GM12878 (cell line): ENCODE measurements at regions not wholly inside any gene's neighbourhood (a gene's known extent, or its start where the extent isn't known, plus 50 kb on each side); places are given as distances from the start of the nearest gene placed in this dataset.

Source experiments
- ATAC-seq: fragments of 200-7000 bp; cut with Tn5 transposase; 3 replicates; pipeline ENCODE4 v1.9.1; 2020; ENCODE audit warnings: mild to moderate bottlenecking, moderate library complexity
- BruUV-seq: library from RNA; stranded (reverse); fragments of 400-500 nt; replicated peaks from 2 replicates; lab custom pipeline; 2021; lab: Mats Ljungman, UMichigan
- CTCF ChIA-PET: fragments of 300-600 bp; sonication (Branson Sonifier 250); formaldehyde crosslinking; extraction: SDS; loops from one replicate; lab custom pipeline; 2021; ENCODE audit warnings: inconsistent platforms; lab: Yijun Ruan, JAX
- POLR2A ChIA-PET: fragments of 350-600 bp; formaldehyde crosslinking; extraction: SDS; loops from one replicate; lab custom pipeline; 2021; ENCODE audit warnings: inconsistent platforms; lab: Charles Lee
- RAD21 ChIA-PET: fragments of 300-600 bp; sonication (Branson Sonifier 250); formaldehyde crosslinking; loops from one replicate; lab custom pipeline; 2023; ENCODE audit warnings: antibody characterized with exemption; ENCODE audit not compliant: unreplicated experiment; lab: Charles Lee
- SMC1A ChIA-PET: fragments of 300-600 bp; sonication (Branson Sonifier 250); formaldehyde crosslinking; loops from one replicate; lab custom pipeline; 2023; ENCODE audit not compliant: unreplicated experiment, uncharacterized antibody; lab: Charles Lee
- DNase-seq: peaks from one replicate; pipeline ENCODE4 v3.0.0-alpha.2; 2011; ENCODE audit warnings: low read depth, low spot score
- FAIRE-seq: peaks from 3 replicates; lab custom pipeline; 2011; peaks lifted over from hg19 to GRCh38; lab: Jason Lieb, UNC
- H2AFZ ChIP-seq: 2 replicates; pipeline ENCODE4 v1.6.0; 2011; ENCODE audit warnings: low read depth, low read length, control low read depth; ENCODE audit not compliant: control insufficient read depth
- H3K27ac ChIP-seq: 2 replicates; pipeline ENCODE4 v1.5.1; 2011; ENCODE audit warnings: control low read depth; ENCODE audit not compliant: control insufficient read depth, insufficient read depth
- H3K27me3 ChIP-seq, 2 experiments: replicated peaks in 1 of 2; 2 replicates each; pipeline versions ENCODE4 v1.6.0 to v1.6.1; 2011; ENCODE audit warnings: low read length in 1 of 2; ENCODE audit not compliant: control insufficient read depth in 2 of 2, insufficient read depth in 2 of 2
- H3K36me3 ChIP-seq, 2 experiments: 2 replicates each; pipeline ENCODE4 v1.5.1; 2011; ENCODE audit warnings: low read length in 1 of 2; ENCODE audit not compliant: control insufficient read depth in 2 of 2, insufficient read depth in 2 of 2
- H3K4me1 ChIP-seq: 2 replicates; pipeline ENCODE4 v1.6.1; 2011; ENCODE audit warnings: mild to moderate bottlenecking, low read length, moderate library complexity, mixed read lengths; ENCODE audit not compliant: control insufficient read depth, insufficient read depth
- H3K4me2 ChIP-seq: 2 replicates; pipeline ENCODE4 v1.6.0; 2011; ENCODE audit warnings: control low read depth; ENCODE audit not compliant: control insufficient read depth, insufficient read depth
- H3K4me3 ChIP-seq: fragments of 200-600 bp; sonication (generic); 2 replicates; pipeline ENCODE4 v1.5.1; 2016
- H3K79me2 ChIP-seq: 2 replicates; pipeline ENCODE4 v1.6.0; 2011; ENCODE audit warnings: low read length; ENCODE audit not compliant: control insufficient read depth, insufficient read depth
- H3K9ac ChIP-seq: 2 replicates; pipeline ENCODE4 v1.8.0; 2011; ENCODE audit warnings: low read length, control low read depth, mixed read lengths; ENCODE audit not compliant: control insufficient read depth, insufficient read depth
- H3K9me3 ChIP-seq: replicated peaks from 3 replicates; pipeline ENCODE4 v1.5.1; 2011; ENCODE audit warnings: mild to moderate bottlenecking, low read length; ENCODE audit not compliant: control insufficient read depth, insufficient read depth
- H4K20me1 ChIP-seq: 2 replicates; pipeline ENCODE4 v1.6.0; 2011; ENCODE audit not compliant: control insufficient read depth, insufficient read depth
- HDAC6 ChIP-seq: fragments of 200-600 bp; sonication (generic); IDR thresholded peaks from one replicate; pipeline ENCODE4 v1.8.0; 2017; ENCODE audit warnings: antibody characterized with exemption; ENCODE audit not compliant: unreplicated experiment
- MXI1 ChIP-seq: fragments of 150-350 bp; IDR thresholded peaks from 2 replicates; pipeline ENCODE4 v1.6.1; 2011; ENCODE audit warnings: low read depth, mild to moderate bottlenecking, inconsistent platforms, low read length, improper control_type of control experiment
- NR2F1 ChIP-seq: fragments of 450-650 bp; conservative IDR thresholded peaks from 2 replicates; pipeline ENCODE4 v1.6.1; 2017; ENCODE audit warnings: mild to moderate bottlenecking
- PML ChIP-seq: IDR thresholded peaks from 2 replicates; pipeline ENCODE4 v1.6.1; 2012; ENCODE audit warnings: low read length, inconsistent platforms
- SMC3 ChIP-seq: IDR thresholded peaks from 2 replicates; pipeline ENCODE4 v1.6.1; 2011; ENCODE audit warnings: low read length, improper control_type of control experiment, borderline replicate concordance
- SPI1 ChIP-seq: IDR thresholded peaks from 2 replicates; pipeline ENCODE4 v1.6.1; 2011; ENCODE audit warnings: low read depth, mild to moderate bottlenecking, low read length, moderate library complexity, borderline replicate concordance; ENCODE audit not compliant: insufficient read depth
- TARDBP ChIP-seq: IDR thresholded peaks from 2 replicates; pipeline ENCODE4 v1.6.1; 2016; ENCODE audit warnings: borderline replicate concordance
- in situ Hi-C: fragments of 300-500 bp; cut with MboI; formaldehyde crosslinking; loops from 9 replicates; pipeline ENCODE4 v1.14.3; 2018; ENCODE audit warnings: mixed read lengths
- intact Hi-C: fragments of 100-400 bp; cut with micrococcal nuclease; formaldehyde crosslinking; loops from one replicate; pipeline ENCODE4 v1.14.2; 2022; ENCODE audit not compliant: unreplicated experiment
- TF ChIP-seq, protein P1 (sequence below): fragments of 450-650 bp; IDR thresholded peaks from 2 replicates; pipeline ENCODE4 v1.6.1; 2017; ENCODE audit warnings: mild to moderate bottlenecking, moderate library complexity
- TF ChIP-seq, protein P2 (sequence below): IDR thresholded peaks from 2 replicates; pipeline ENCODE4 v1.6.1; 2012; ENCODE audit warnings: low read depth, low read length, improper control_type of control experiment
- TF ChIP-seq, protein P3 (sequence below): IDR thresholded peaks from 2 replicates; pipeline ENCODE4 v1.6.1; 2011; ENCODE audit warnings: low read depth, mild to moderate bottlenecking, low read length, moderate library complexity, borderline replicate concordance; ENCODE audit errors: extremely low read depth
- TF ChIP-seq, protein P4 (sequence below): fragments of 150-350 bp; IDR thresholded peaks from 2 replicates; pipeline ENCODE4 v1.6.1; 2016; ENCODE audit warnings: low read depth, low read length
- TF ChIP-seq, protein P5 (sequence below): fragments of 450-650 bp; IDR thresholded peaks from 2 replicates; pipeline ENCODE4 v1.6.1; 2017; ENCODE audit warnings: mild to moderate bottlenecking

DNA sequence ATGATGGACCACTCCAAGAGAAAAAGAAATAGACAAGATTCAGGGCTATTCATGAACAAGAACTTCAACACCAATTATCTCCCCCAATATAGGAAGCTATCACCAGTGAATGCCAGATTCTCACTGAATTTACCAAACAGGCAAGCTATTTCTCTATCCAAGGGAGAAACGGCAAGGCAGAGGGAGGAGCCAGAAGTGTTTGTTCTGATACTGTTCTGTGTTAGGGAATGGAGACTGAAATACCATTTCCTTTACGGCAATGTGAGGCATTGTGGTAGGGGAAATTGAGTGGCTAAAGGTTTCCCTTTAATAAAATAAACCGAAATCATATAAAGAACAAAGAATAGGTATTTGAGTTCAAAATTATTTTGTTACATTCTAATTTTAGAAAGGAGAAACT, 68.0 kb upstream of the ALDH1A1 start (continued):
- TF ChIP-seq SPI1: no peak
- TF ChIP-seq, all 136 proteins: peak for 0

DNA sequence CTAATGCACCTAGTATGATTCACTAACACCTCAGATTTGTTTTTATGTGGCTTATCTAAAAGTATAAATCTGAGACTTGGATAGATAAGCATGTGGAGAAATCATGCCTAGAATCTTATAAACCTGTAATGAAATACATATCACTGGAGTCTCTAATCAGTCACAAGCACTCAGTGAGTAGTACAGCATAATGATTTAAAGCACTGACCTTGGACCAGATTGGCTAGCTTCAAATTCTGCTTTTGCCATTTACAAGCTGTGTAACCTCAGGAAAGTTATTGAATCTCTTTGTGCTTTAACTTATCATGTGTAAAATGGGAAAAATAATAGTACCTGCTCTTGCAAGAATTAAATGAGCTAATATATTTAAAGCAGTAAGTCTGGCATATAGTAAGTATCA, 61.2 kb upstream of the ALDH1A1 start:
- no TSS peak for BruUV-seq
- Histone ChIP-seq H3K4me3 (no peak overlapping the region), H3K9ac (no peak overlapping the region), H3K79me2 (no peaks in the 10 kb centered on the region), H3K4me2 (no peak overlapping the region), H3K27ac (no peak overlapping the region), H2AFZ (no peak overlapping the region), H3K36me3 (no peaks in the 10 kb centered on the region), H3K4me1 (no peaks in the 10 kb centered on the region), H3K9me3 (no peaks in the 10 kb centered on the region), H4K20me1 (no peaks in the 10 kb centered on the region), H3K27me3 (no peaks in the 10 kb centered on the region; a peak in 2 of 4 replicates)
- intact Hi-C loops (no loop called here), in situ Hi-C loops (loop anchor here (25.0 kb wide), 1 partner anchor 727 kb away; no protein-coding TSS in a partner anchor)
- ATAC-seq: no peak
- ChIA-PET SMC1A (interaction anchor here (1.1 kb wide), 2 partner anchors 9 to 23 kb away, joined by 4 to 5 read pairs; no protein-coding TSS in a partner anchor), CTCF (interaction anchor here (0.7 to 1.8 kb wide), 4 partner anchors 9 to 975 kb away, joined by 3 to 13 read pairs (median 3); no protein-coding TSS in a partner anchor), POLR2A (no interaction called here), RAD21 (interaction anchor here (0.8 kb wide), 1 partner anchor 157 kb away, joined by 4 read pairs; no protein-coding TSS in a partner anchor)
- DNase-seq: no peak
- no peak for FAIRE-seq
- no peak for TF ChIP-seq SMC3
- TF ChIP-seq, protein P1, sequence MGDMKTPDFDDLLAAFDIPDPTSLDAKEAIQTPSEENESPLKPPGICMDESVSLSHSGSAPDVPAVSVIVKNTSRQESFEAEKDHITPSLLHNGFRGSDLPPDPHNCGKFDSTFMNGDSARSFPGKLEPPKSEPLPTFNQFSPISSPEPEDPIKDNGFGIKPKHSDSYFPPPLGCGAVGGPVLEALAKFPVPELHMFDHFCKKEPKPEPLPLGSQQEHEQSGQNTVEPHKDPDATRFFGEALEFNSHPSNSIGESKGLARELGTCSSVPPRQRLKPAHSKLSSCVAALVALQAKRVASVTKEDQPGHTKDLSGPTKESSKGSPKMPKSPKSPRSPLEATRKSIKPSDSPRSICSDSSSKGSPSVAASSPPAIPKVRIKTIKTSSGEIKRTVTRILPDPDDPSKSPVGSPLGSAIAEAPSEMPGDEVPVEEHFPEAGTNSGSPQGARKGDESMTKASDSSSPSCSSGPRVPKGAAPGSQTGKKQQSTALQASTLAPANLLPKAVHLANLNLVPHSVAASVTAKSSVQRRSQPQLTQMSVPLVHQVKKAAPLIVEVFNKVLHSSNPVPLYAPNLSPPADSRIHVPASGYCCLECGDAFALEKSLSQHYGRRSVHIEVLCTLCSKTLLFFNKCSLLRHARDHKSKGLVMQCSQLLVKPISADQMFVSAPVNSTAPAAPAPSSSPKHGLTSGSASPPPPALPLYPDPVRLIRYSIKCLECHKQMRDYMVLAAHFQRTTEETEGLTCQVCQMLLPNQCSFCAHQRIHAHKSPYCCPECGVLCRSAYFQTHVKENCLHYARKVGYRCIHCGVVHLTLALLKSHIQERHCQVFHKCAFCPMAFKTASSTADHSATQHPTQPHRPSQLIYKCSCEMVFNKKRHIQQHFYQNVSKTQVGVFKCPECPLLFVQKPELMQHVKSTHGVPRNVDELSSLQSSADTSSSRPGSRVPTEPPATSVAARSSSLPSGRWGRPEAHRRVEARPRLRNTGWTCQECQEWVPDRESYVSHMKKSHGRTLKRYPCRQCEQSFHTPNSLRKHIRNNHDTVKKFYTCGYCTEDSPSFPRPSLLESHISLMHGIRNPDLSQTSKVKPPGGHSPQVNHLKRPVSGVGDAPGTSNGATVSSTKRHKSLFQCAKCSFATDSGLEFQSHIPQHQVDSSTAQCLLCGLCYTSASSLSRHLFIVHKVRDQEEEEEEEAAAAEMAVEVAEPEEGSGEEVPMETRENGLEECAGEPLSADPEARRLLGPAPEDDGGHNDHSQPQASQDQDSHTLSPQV: no peak
- no peak for TF ChIP-seq PML
- TF ChIP-seq, protein P2, sequence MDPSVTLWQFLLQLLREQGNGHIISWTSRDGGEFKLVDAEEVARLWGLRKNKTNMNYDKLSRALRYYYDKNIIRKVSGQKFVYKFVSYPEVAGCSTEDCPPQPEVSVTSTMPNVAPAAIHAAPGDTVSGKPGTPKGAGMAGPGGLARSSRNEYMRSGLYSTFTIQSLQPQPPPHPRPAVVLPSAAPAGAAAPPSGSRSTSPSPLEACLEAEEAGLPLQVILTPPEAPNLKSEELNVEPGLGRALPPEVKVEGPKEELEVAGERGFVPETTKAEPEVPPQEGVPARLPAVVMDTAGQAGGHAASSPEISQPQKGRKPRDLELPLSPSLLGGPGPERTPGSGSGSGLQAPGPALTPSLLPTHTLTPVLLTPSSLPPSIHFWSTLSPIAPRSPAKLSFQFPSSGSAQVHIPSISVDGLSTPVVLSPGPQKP: no peak
- TF ChIP-seq, protein P3, sequence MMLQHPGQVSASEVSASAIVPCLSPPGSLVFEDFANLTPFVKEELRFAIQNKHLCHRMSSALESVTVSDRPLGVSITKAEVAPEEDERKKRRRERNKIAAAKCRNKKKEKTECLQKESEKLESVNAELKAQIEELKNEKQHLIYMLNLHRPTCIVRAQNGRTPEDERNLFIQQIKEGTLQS: no peak
- TF ChIP-seq, protein P4, sequence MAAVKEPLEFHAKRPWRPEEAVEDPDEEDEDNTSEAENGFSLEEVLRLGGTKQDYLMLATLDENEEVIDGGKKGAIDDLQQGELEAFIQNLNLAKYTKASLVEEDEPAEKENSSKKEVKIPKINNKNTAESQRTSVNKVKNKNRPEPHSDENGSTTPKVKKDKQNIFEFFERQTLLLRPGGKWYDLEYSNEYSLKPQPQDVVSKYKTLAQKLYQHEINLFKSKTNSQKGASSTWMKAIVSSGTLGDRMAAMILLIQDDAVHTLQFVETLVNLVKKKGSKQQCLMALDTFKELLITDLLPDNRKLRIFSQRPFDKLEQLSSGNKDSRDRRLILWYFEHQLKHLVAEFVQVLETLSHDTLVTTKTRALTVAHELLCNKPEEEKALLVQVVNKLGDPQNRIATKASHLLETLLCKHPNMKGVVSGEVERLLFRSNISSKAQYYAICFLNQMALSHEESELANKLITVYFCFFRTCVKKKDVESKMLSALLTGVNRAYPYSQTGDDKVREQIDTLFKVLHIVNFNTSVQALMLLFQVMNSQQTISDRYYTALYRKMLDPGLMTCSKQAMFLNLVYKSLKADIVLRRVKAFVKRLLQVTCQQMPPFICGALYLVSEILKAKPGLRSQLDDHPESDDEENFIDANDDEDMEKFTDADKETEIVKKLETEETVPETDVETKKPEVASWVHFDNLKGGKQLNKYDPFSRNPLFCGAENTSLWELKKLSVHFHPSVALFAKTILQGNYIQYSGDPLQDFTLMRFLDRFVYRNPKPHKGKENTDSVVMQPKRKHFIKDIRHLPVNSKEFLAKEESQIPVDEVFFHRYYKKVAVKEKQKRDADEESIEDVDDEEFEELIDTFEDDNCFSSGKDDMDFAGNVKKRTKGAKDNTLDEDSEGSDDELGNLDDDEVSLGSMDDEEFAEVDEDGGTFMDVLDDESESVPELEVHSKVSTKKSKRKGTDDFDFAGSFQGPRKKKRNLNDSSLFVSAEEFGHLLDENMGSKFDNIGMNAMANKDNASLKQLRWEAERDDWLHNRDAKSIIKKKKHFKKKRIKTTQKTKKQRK: no peak
- TF ChIP-seq HDAC6: no peak
- no peak for TF ChIP-seq NR2F1
- TF ChIP-seq MXI1: no peak
- TF ChIP-seq, protein P5, sequence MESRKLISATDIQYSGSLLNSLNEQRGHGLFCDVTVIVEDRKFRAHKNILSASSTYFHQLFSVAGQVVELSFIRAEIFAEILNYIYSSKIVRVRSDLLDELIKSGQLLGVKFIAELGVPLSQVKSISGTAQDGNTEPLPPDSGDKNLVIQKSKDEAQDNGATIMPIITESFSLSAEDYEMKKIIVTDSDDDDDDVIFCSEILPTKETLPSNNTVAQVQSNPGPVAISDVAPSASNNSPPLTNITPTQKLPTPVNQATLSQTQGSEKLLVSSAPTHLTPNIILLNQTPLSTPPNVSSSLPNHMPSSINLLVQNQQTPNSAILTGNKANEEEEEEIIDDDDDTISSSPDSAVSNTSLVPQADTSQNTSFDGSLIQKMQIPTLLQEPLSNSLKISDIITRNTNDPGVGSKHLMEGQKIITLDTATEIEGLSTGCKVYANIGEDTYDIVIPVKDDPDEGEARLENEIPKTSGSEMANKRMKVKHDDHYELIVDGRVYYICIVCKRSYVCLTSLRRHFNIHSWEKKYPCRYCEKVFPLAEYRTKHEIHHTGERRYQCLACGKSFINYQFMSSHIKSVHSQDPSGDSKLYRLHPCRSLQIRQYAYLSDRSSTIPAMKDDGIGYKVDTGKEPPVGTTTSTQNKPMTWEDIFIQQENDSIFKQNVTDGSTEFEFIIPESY: no peak
- no peak for TF ChIP-seq TARDBP
